Activated T-helper 1 cell treated with anti-CD3 and anti-CD28 coated beads, Interleukin-2, amount 50 U/mL, for 16 hours (primary cell): ENCODE measurements at regions not wholly inside any gene's neighbourhood (a gene's known extent, or its start where the extent isn't known, plus 50 kb on each side); places are given as distances from the start of the nearest gene placed in this dataset.

ENCODE experiments used
- DNase-seq, 2 donors: peaks; one replicate each; pipeline ENCODE4 v3.0.0-alpha.2; 2020; ENCODE audit warnings: low read depth in 1 of 2, low spot score in 1 of 2

GRCh38 chr18:8458546-8459215 lies 150.6 kb upstream of the RAB12 start:
- no peak for DNase-seq

GRCh38 chr18:8460748-8461147 lies 148.5 kb upstream of the RAB12 start:
- no peak for DNase-seq

DNA sequence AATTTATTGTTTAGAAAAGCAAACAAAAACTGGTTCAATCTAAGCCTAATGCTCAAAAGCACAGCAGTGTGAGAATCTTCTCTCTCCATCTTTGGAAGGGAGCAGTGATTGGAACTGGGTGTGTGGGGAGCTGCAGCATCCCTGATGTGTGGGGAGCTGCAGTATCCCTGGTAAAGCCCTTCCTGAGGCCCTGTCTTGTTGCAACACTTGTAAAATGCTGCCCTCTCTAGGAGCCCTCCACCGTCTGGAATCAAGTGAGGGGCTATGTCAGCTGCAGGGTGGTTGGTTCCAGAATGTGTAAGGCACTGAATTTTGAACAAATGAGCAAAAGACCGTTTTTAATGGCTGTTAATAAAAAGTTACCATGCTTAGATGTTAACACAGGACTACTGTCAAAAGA lies 147.7 kb upstream of the RAB12 start:
- no peak for DNase-seq

DNA sequence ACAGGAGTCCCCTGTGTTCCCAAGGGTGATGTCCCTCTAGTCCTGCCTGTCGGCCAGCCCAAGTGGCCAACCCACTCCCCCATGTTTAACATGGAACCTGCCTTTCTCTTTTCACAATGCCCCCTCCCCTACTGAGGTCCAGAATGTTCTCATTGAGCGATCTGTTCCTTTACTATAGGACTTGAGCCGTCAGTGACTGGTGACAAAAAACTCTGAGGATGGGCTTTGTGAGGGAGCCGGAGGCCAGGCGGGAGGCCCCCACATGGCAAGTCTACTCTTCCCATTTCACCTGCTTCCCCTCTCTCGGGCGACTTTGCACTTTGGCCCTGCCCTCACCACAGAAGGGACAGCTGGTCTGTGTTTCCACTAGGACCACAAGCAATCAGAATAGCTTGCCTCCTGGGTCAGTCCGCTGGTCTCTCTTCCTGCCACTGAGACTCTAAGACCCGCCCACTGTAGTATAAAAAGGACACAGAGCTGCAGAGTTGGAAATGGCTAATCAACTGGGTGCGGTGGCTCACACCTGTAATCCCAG lies 146.5 kb upstream of the RAB12 start:
- no peak for DNase-seq

GRCh38 chr18:8463791-8464190 lies 145.4 kb upstream of the RAB12 start:
- no peak for DNase-seq

- DNase-seq: no peak
These were observed 141.0 kb upstream of the RAB12 start for GRCh38 chr18:8468191-8468590.

DNA sequence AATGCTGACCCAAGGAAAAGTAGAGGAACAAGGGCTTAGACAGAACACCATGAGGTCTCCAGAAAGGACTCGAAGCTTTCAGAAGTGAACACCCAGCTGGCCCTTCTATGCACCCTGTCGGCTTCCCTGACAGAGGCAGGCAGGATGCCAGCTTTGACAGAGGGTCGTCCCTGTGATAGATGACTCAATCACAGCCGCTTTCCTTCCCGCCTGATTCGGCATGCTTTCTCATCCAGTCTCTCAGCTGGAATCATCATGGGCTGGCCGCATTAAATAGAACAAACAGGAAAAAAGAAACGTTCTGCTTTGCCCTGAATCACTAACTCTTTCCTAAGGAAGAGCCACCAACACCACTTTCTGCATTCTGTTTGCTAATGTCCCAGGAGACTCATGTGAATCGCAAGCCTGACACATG lies 140.3 kb upstream of the RAB12 start:
- DNase-seq: no peak

DNA sequence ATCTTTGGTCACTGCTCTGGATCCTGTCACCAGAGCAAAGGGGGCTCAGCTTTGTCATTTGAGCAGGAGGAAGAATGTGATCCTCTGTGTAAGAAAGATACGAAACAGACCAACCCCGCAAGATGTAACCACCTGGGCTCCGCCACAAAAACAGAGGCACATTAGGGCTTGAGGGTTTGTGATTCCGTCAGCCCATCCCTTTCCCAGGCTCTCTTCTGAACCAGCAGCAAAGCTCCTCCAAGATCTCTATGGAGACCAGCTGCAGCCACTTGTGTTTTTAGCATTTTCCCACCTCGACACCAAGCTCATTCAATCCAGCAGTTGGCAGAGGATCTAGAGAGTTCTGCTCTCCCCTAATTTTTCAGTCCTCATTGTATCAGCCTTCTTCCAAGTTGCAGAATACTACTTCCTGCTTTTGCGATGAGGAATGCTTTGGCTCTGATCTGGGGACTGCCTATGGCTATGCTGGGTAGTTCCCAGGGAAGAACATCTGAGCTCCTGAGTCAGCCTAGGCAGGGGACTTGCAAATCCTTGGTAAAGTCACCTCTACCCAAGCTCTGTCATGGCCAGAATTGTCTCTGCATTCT lies 139.6 kb upstream of the RAB12 start:
- DNase-seq: no peak

DNA sequence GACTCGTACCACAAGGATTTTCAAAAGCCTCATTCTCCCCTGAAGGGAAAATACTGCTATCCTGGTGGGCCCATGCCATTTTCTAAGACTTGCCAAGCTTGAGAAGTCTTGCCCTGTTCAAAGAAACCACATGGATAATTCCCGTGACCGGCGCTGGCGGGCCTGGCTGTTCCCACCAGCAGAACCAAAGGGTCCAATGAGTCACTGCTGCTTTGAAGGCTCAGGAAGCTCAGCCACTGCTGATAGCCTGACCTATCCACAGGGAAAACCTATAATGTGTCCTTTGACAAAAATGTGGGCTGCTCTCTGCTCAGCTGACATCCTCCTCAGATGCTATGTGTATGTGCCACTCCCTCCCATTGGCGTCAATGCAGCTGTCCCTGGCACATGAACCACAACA lies 137.9 kb upstream of the RAB12 start:
- DNase-seq: no peak

GRCh38 chr18:8474661-8475060 lies 134.6 kb upstream of the RAB12 start:
- no peak for DNase-seq

DNA sequence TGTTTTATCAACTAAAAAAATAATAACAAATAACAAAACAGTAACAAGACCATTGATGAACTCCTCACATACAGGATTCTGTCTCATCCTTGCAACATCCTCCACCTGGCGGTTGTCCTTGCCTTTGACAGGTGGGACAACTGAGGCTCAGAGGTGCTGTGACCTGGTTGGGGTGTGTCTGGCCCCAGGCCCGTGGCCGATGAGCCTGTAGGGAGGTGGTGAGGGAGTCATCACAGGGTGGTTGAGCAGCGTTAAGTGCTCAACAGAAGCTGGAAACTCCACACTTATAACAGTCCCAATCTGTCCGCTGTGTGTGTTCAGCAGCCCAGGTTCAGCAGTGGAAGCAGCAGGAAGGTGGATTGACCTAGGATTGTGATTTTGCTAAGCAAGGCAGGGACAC lies 131.6 kb upstream of the RAB12 start:
- no peak for DNase-seq

GRCh38 chr18:8478166-8478967 lies 130.9 kb upstream of the RAB12 start:
- peak; percentile 4 to 12 for DNase-seq

DNA sequence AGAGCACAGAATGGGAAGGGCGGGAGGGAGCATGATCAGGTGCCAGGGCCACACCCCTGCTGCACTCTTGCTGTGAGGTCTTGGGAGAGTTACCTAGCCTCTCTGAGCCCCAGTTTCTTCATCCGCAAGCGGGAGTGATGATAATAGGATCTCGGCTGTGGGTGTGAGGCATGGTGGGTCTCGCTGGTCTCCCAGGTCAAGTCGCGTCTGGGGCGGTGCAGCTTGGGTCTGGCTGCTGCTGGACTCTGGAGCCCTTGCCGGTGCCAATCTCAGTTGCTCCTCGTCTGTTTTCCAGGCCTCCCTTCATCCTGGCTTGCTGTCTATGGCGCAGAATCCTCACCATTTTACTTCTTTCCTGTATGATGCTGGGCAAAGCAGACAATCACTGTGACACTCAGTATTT lies 130.3 kb upstream of the RAB12 start:
- no peak for DNase-seq

GRCh38 chr18:8479789-8480188 lies 129.4 kb upstream of the RAB12 start:
- no peak for DNase-seq

GRCh38 chr18:8480506-8481328 lies 128.5 kb upstream of the RAB12 start:
- no peak for DNase-seq

GRCh38 chr18:8484951-8485350 lies 124.3 kb upstream of the RAB12 start:
- DNase-seq: no peak

DNA sequence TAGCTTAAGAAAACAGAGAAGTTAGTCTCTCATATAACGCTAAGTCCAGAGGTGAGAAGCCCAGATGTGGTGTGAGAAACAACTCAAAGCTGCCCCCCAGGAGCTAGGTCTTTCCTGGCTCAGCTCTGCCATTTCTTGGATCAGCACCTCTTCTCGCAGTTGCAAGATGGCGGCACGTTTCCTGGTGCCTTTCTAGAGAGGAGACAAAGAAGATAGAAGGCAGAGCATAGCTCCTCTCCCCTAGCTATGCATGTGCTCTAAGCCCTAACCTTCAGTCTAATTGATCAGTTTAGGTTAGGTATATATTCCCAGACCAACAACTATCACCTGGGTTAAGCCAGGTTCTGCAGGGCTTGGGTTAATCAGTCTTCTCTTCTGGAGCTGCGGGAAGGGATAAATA lies 119.5 kb upstream of the RAB12 start:
- no peak for DNase-seq

GRCh38 chr18:8491516-8491915 lies 117.7 kb upstream of the RAB12 start:
- no peak for DNase-seq

DNA sequence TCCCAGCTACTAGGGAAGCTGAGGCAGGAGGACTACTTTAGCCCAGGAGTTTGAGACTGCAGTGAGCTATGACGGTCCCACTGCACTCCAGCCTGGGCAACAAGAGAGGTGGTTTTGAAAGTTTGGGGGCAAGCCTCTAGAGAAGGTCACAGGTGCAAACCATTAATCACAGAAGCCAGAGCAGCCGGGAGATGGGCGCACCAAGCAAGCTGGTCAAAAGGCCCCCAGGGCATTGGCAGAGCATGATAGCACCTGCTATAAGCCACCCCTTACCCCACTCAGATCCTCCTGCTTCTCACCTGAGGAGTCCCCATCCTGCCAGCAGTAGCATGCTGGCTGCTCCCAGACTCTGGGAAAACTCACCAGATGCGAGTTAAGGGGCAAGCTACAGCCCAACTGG lies 116.1 kb upstream of the RAB12 start:
- DNase-seq: no peak

DNA sequence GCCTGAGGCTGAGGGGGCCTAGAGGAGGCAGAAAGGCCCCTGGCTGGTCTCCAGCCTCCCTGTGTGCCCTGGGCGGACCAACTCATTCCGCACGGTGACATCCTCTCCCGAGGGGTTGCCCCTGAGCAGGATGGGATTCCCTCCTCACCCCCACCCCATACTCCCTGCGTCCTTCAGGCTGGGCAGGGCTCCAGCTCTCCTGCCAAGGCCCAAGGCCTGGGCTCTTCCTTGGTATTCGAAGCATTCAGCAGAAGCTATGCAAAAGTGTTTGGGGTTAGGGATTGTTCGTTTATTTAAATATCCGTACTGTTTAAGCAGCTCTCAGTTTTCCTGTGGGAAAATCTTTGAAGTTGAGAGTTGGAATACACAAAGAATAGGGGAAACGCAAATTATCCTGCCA lies 113.1 kb upstream of the RAB12 start:
- DNase-seq: no peak

DNA sequence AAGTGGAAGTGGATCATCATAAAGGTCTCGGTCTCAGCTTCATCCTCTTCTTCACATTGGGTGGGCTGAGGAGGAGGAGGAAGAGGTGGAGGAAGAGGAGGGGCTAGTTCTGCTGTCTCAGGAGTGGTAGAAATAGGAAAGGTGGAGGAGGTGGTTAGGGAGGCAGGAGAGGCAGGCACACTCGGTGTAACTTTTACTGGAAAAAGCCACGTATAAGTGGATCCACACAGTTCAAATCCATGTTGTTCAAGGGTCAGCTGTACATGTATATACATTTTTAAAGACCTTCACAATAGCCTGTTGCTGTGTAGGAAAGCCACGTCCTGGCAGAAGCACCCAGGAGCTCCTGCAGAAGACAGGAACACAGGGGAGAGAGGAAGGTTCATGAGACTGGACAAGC lies 110.3 kb upstream of the RAB12 start:
- no peak for DNase-seq
